ENCODE measurements at regions not wholly inside any gene's neighbourhood (a gene's known extent, or its start where the extent isn't known, plus 50 kb on each side); places are given as distances from the start of the nearest gene placed in this dataset.

GRCh38 chr6:23964865-23965264 is 161.2 kb upstream of the NRSN1 start:
- H3K4me3 ChIP-seq (ENCODE audit: low read length in 2 of 2): no peak overlapping the region
- WGBS, 2 donors: 79 to 81% methylated on average over 5 of the region's 5 CpGs
- no peak overlapping the region for H3K27ac ChIP-seq (ENCODE audit: low read depth in 1 of 2, low read length in 2 of 2)
- DNase-seq: no peak
- intact Hi-C loops (cut with DNase I): no loop called here
- no peaks in the 10 kb centered on the region for H3K27me3 ChIP-seq (ENCODE audit: control insufficient read depth in 1 of 2, insufficient read depth in 2 of 2, low read length in 1 of 2)
- H3K36me3 ChIP-seq (ENCODE audit: control insufficient read depth in 1 of 2, insufficient read depth in 2 of 2, low read length in 1 of 2): no peaks in the 10 kb centered on the region
- H3K4me1 ChIP-seq (ENCODE audit: control insufficient read depth in 1 of 2, insufficient read depth in 2 of 2, low read length in 2 of 2): no peaks in the 10 kb centered on the region
- H3K9me3 ChIP-seq (ENCODE audit: control insufficient read depth, low read length): no peaks in the 10 kb centered on the region
- no peak for ATAC-seq (ENCODE audit: low FRiP score)

- intact Hi-C loops (cut with DNase I): no loop called here
- Histone ChIP-seq H3K36me3 (ENCODE audit: control insufficient read depth in 1 of 2, insufficient read depth in 2 of 2, low read length in 1 of 2) (no peaks in the 10 kb centered on the region), H3K4me3 (ENCODE audit: low read length in 2 of 2) (no peak overlapping the region), H3K9me3 (ENCODE audit: control insufficient read depth, low read length) (no peaks in the 10 kb centered on the region), H3K27ac (ENCODE audit: low read depth in 1 of 2, low read length in 2 of 2) (no peak overlapping the region), H3K4me1 (ENCODE audit: control insufficient read depth in 1 of 2, insufficient read depth in 2 of 2, low read length in 2 of 2) (no peaks in the 10 kb centered on the region), H3K27me3 (ENCODE audit: control insufficient read depth in 1 of 2, insufficient read depth in 2 of 2, low read length in 1 of 2) (no peaks in the 10 kb centered on the region)
- 95 to 98% methylated on average over 1 of the region's 1 CpG for WGBS, 2 donors
- DNase-seq (no peak), ATAC-seq (ENCODE audit: low FRiP score) (no peak)
Measured at GRCh38 chr6:23969344-23969743, 156.7 kb upstream of the NRSN1 start.

GRCh38 chr6:23977706-23978105 is 148.3 kb upstream of the NRSN1 start:
- Histone ChIP-seq H3K9me3 (ENCODE audit: control insufficient read depth, low read length) (peaks cover 2% of the 10 kb centered on the region), H3K4me3 (ENCODE audit: low read length in 2 of 2) (no peak overlapping the region), H3K27ac (ENCODE audit: low read depth in 1 of 2, low read length in 2 of 2) (no peak overlapping the region), H3K27me3 (ENCODE audit: control insufficient read depth in 1 of 2, insufficient read depth in 2 of 2, low read length in 1 of 2) (no peaks in the 10 kb centered on the region), H3K4me1 (ENCODE audit: control insufficient read depth in 1 of 2, insufficient read depth in 2 of 2, low read length in 2 of 2) (no peaks in the 10 kb centered on the region), H3K36me3 (ENCODE audit: control insufficient read depth in 1 of 2, insufficient read depth in 2 of 2, low read length in 1 of 2) (no peaks in the 10 kb centered on the region)
- DNase-seq (no peak), ATAC-seq (ENCODE audit: low FRiP score) (no peak)
- 44 to 58% methylated on average over 1 of the region's 1 CpG for WGBS, 2 donors
- intact Hi-C loops (cut with DNase I): no loop called here

DNA sequence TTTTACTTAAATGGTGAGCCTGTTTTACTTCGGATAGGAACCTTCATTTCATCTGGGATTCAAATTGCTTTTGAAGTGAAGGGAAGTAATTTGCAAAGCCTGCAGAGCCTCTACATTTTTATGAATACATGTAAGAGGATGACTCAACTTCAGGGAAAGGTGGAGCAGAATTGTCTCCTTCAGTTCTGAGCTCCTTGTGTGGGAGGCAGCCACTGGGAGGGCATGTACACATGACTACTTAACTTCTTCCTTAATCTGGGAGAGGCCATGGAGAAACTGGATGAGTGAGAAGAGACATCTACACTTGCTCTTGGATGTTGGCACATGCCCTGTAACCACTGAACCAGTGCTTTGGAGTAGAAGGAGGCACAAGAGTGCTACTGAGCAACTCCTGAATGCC is 145.1 kb upstream of the NRSN1 start:
- Histone ChIP-seq H3K9me3 (ENCODE audit: control insufficient read depth, low read length) (peaks cover 2% of the 10 kb centered on the region), H3K36me3 (ENCODE audit: control insufficient read depth in 1 of 2, insufficient read depth in 2 of 2, low read length in 1 of 2) (no peaks in the 10 kb centered on the region), H3K27ac (ENCODE audit: low read depth in 1 of 2, low read length in 2 of 2) (no peak overlapping the region), H3K27me3 (ENCODE audit: control insufficient read depth in 1 of 2, insufficient read depth in 2 of 2, low read length in 1 of 2) (no peaks in the 10 kb centered on the region), H3K4me3 (ENCODE audit: low read length in 2 of 2) (no peak overlapping the region), H3K4me1 (ENCODE audit: control insufficient read depth in 1 of 2, insufficient read depth in 2 of 2, low read length in 2 of 2) (no peaks in the 10 kb centered on the region)
- DNase-seq (no peak), ATAC-seq (ENCODE audit: low FRiP score) (no peak)
- 78 to 82% methylated on average over 1 of the region's 1 CpG for WGBS, 2 donors
- intact Hi-C loops (cut with DNase I): no loop called here

DNA sequence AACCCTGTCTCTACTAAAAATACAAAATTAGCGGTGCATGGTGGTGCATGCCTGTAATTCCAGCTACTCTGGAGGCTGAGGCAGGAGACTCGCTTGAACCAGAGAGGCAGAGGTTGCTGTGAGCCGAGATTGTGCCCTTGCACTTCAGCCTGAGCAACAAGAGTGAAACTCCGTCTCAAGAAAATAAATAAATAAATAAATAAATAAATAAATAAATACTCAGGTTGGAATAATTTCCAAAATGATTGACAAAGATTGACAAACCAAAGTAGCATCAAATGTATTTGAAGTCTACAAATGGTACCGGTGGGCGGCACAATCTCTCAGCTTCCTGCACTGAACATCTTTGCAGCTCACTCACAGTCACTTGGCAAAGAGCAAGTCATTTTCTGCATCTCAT is 144.1 kb upstream of the NRSN1 start:
- Histone ChIP-seq H3K27ac (ENCODE audit: low read depth in 1 of 2, low read length in 2 of 2) (no peak overlapping the region), H3K9me3 (ENCODE audit: control insufficient read depth, low read length) (peaks cover 2% of the 10 kb centered on the region), H3K4me3 (ENCODE audit: low read length in 2 of 2) (no peak overlapping the region), H3K36me3 (ENCODE audit: control insufficient read depth in 1 of 2, insufficient read depth in 2 of 2, low read length in 1 of 2) (no peaks in the 10 kb centered on the region), H3K4me1 (ENCODE audit: control insufficient read depth in 1 of 2, insufficient read depth in 2 of 2, low read length in 2 of 2) (no peaks in the 10 kb centered on the region), H3K27me3 (ENCODE audit: control insufficient read depth in 1 of 2, insufficient read depth in 2 of 2, low read length in 1 of 2) (no peaks in the 10 kb centered on the region)
- intact Hi-C loops (cut with DNase I): no loop called here
- 79 to 89% methylated on average over 6 of the region's 6 CpGs for WGBS, 2 donors
- DNase-seq: no peak
- ATAC-seq (ENCODE audit: low FRiP score): no peak

GRCh38 chr6:23983735-23984134 is 142.3 kb upstream of the NRSN1 start:
- Histone ChIP-seq H3K4me1 (ENCODE audit: control insufficient read depth in 1 of 2, insufficient read depth in 2 of 2, low read length in 2 of 2) (no peaks in the 10 kb centered on the region), H3K27ac (ENCODE audit: low read depth in 1 of 2, low read length in 2 of 2) (no peak overlapping the region), H3K4me3 (ENCODE audit: low read length in 2 of 2) (no peak overlapping the region), H3K9me3 (ENCODE audit: control insufficient read depth, low read length) (peaks cover under 1% of the 10 kb centered on the region), H3K27me3 (ENCODE audit: control insufficient read depth in 1 of 2, insufficient read depth in 2 of 2, low read length in 1 of 2) (no peaks in the 10 kb centered on the region), H3K36me3 (ENCODE audit: control insufficient read depth in 1 of 2, insufficient read depth in 2 of 2, low read length in 1 of 2) (no peaks in the 10 kb centered on the region)
- intact Hi-C loops (cut with DNase I): no loop called here
- WGBS, 2 donors: 78 to 88% methylated on average over 2 of the region's 2 CpGs
- no peak for ATAC-seq (ENCODE audit: low FRiP score)
- DNase-seq: no peak

DNA sequence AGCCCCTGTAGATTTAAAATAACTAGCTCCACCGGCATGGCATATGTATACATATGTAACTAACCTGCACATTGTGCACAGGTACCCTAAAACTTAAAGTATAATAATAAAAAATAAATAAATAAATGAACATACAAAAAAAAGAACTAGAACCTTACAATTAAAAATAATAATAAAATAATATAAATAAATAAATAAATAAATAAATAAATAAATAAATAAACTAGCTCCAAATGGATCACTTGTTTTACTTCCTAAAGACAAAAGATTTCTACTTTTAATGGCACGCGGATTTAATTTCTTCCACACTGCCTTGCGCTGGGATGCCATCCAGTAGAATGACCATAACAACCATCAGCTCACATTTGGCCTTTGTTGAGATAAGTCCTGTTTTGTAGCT is 141.0 kb upstream of the NRSN1 start:
- H3K9me3 ChIP-seq (ENCODE audit: control insufficient read depth, low read length): no peaks in the 10 kb centered on the region
- H3K4me1 ChIP-seq (ENCODE audit: control insufficient read depth in 1 of 2, insufficient read depth in 2 of 2, low read length in 2 of 2): no peaks in the 10 kb centered on the region
- H3K27me3 ChIP-seq (ENCODE audit: control insufficient read depth in 1 of 2, insufficient read depth in 2 of 2, low read length in 1 of 2): no peaks in the 10 kb centered on the region
- intact Hi-C loops (cut with DNase I): no loop called here
- H3K27ac ChIP-seq (ENCODE audit: low read depth in 1 of 2, low read length in 2 of 2): no peak overlapping the region
- H3K36me3 ChIP-seq (ENCODE audit: control insufficient read depth in 1 of 2, insufficient read depth in 2 of 2, low read length in 1 of 2): no peaks in the 10 kb centered on the region
- 99% methylated on average over 4 of the region's 4 CpGs for WGBS, 2 donors
- no peak overlapping the region for H3K4me3 ChIP-seq (ENCODE audit: low read length in 2 of 2)
- ATAC-seq (ENCODE audit: low FRiP score) (no peak), DNase-seq (no peak)

- Histone ChIP-seq H3K4me1 (ENCODE audit: control insufficient read depth in 1 of 2, insufficient read depth in 2 of 2, low read length in 2 of 2) (no peaks in the 10 kb centered on the region), H3K36me3 (ENCODE audit: control insufficient read depth in 1 of 2, insufficient read depth in 2 of 2, low read length in 1 of 2) (no peaks in the 10 kb centered on the region), H3K27me3 (ENCODE audit: control insufficient read depth in 1 of 2, insufficient read depth in 2 of 2, low read length in 1 of 2) (no peaks in the 10 kb centered on the region), H3K9me3 (ENCODE audit: control insufficient read depth, low read length) (no peaks in the 10 kb centered on the region), H3K27ac (ENCODE audit: low read depth in 1 of 2, low read length in 2 of 2) (no peak overlapping the region), H3K4me3 (ENCODE audit: low read length in 2 of 2) (no peak overlapping the region)
- intact Hi-C loops (cut with DNase I): no loop called here
- DNase-seq: no peak
- 86 to 89% methylated on average over 3 of the region's 3 CpGs for WGBS, 2 donors
- ATAC-seq (ENCODE audit: low FRiP score): no peak
Measured at GRCh38 chr6:23989885-23990533, 136.0 kb upstream of the NRSN1 start.

DNA sequence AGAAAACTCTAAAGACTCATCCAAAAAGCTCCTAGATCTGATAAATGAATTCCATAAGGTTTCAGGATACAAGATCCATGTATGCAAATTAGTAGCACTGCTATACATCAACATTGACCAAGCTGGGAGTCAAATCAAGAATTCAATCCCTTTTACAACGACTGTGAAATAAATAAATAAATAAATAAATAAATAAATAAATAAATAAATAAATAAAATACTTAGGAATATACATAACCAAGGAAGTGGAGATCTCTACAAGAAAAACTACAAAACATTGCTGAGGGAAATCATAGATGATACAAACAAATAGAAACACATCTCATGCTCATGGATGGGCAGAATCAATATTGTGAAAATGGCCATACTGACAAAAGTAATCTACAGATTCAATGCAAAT is 132.0 kb upstream of the NRSN1 start:
- H3K27me3 ChIP-seq (ENCODE audit: control insufficient read depth in 1 of 2, insufficient read depth in 2 of 2, low read length in 1 of 2): no peaks in the 10 kb centered on the region
- DNase-seq (no peak), ATAC-seq (ENCODE audit: low FRiP score) (no peak)
- no peak overlapping the region for H3K27ac ChIP-seq (ENCODE audit: low read depth in 1 of 2, low read length in 2 of 2)
- no peak overlapping the region for H3K4me3 ChIP-seq (ENCODE audit: low read length in 2 of 2)
- intact Hi-C loops (cut with DNase I): no loop called here
- 77 to 93% methylated on average over 1 of the region's 1 CpG for WGBS, 2 donors
- H3K4me1 ChIP-seq (ENCODE audit: control insufficient read depth in 1 of 2, insufficient read depth in 2 of 2, low read length in 2 of 2): no peaks in the 10 kb centered on the region
- no peaks in the 10 kb centered on the region for H3K36me3 ChIP-seq (ENCODE audit: control insufficient read depth in 1 of 2, insufficient read depth in 2 of 2, low read length in 1 of 2)
- H3K9me3 ChIP-seq (ENCODE audit: control insufficient read depth, low read length): no peaks in the 10 kb centered on the region
